Peyer's patch (tissue), 4 donors: ENCODE measurements at regions not wholly inside any gene's neighbourhood (a gene's known extent, or its start where the extent isn't known, plus 50 kb on each side); places are given as distances from the start of the nearest gene placed in this dataset.

Source experiments
- DNase-seq, 3 donors: peaks; one replicate each; pipeline ENCODE4 v3.0.0-alpha.2; 2017 to 2019
- H3K27ac ChIP-seq, 4 donors: fragments of 200-600 bp; sonication (generic); one replicate each; pipeline ENCODE4 v1.5.1; 2016 to 2019
- H3K27me3 ChIP-seq, 2 donors: fragments of 200-600 bp; sonication (generic); one replicate each; pipeline ENCODE4 v1.5.1; 2019
- H3K36me3 ChIP-seq, 3 donors: fragments of 200-600 bp; sonication (generic); one replicate each; pipeline ENCODE4 v1.5.1; 2016 to 2019
- H3K4me1 ChIP-seq, 4 donors: fragments of 200-600 bp; sonication (generic); one replicate each; pipeline ENCODE4 v1.5.1; 2016 to 2019
- H3K4me3 ChIP-seq, 4 donors: fragments of 200-600 bp; sonication (generic); 1 replicate in 3 of 4; 2 replicates in 1 of 4; pipeline ENCODE4 v1.5.1; 2016 to 2019; ENCODE audit warnings: mild to moderate bottlenecking in 1 of 4
- H3K9me3 ChIP-seq, 4 donors: fragments of 200-600 bp; sonication (generic); one replicate each; pipeline ENCODE4 v1.5.1; 2016 to 2019; ENCODE audit warnings: mild to moderate bottlenecking in 1 of 4
- CTCF ChIP-seq, 6 experiments: fragments of 450-650 bp in 4 of 6; fragments of 200-600 bp in 2 of 6; sonication (generic) in 1 of 6; IDR thresholded peaks; one replicate each; pipeline ENCODE4 v1.5.1; 2017 to 2019; ENCODE audit warnings: antibody characterized with exemption in 6 of 6, mild to moderate bottlenecking in 3 of 6, moderate library complexity in 1 of 6
- POLR2A ChIP-seq, 2 donors: fragments of 450-650 bp; IDR thresholded peaks; one replicate each; pipeline ENCODE4 v1.5.1; 2017; ENCODE audit warnings: antibody characterized with exemption in 2 of 2, mild to moderate bottlenecking in 2 of 2, moderate library complexity in 2 of 2

- Histone ChIP-seq H3K27ac (no peak overlapping the region), H3K9me3 (no peaks in the 10 kb centered on the region), H3K4me1 (no peaks in the 10 kb centered on the region), H3K4me3 (no peak overlapping the region), H3K27me3 (no peaks in the 10 kb centered on the region), H3K36me3 (no peaks in the 10 kb centered on the region)
- TF ChIP-seq CTCF (IDR thresholded peaks at IDR 0.05) (no peak), POLR2A (IDR thresholded peaks at IDR 0.05) (no peak)
- no peak for DNase-seq
These were observed 64.1 kb upstream of the SMAD1 start for GRCh38 chr4:145417348-145418130.

GRCh38 chr4:145414841-145415240 is 66.8 kb upstream of the SMAD1 start:
- Histone ChIP-seq H3K9me3 (no peaks in the 10 kb centered on the region), H3K4me1 (no peaks in the 10 kb centered on the region), H3K27me3 (no peaks in the 10 kb centered on the region), H3K27ac (no peak overlapping the region), H3K36me3 (no peaks in the 10 kb centered on the region), H3K4me3 (no peak overlapping the region)
- TF ChIP-seq CTCF (IDR thresholded peaks at IDR 0.05) = no peak
- no peak for TF ChIP-seq POLR2A (IDR thresholded peaks at IDR 0.05)
- DNase-seq = no peak

GRCh38 chr4:145414226-145414625 is 67.4 kb upstream of the SMAD1 start:
- no peak for DNase-seq
- no peak for TF ChIP-seq CTCF (IDR thresholded peaks at IDR 0.05)
- H3K36me3 ChIP-seq = no peaks in the 10 kb centered on the region
- no peak overlapping the region for H3K27ac ChIP-seq
- no peaks in the 10 kb centered on the region for H3K9me3 ChIP-seq
- no peaks in the 10 kb centered on the region for H3K4me1 ChIP-seq
- H3K27me3 ChIP-seq = no peaks in the 10 kb centered on the region
- no peak overlapping the region for H3K4me3 ChIP-seq

- no peaks in the 10 kb centered on the region for H3K4me1 ChIP-seq
- no peak for DNase-seq
- H3K27ac ChIP-seq = no peak overlapping the region
- no peaks in the 10 kb centered on the region for H3K9me3 ChIP-seq
- no peaks in the 10 kb centered on the region for H3K27me3 ChIP-seq
- TF ChIP-seq CTCF (IDR thresholded peaks at IDR 0.05) (no peak), POLR2A (IDR thresholded peaks at IDR 0.05) (no peak)
- no peaks in the 10 kb centered on the region for H3K36me3 ChIP-seq
- H3K4me3 ChIP-seq = no peak overlapping the region
These were observed 74.7 kb upstream of the SMAD1 start for GRCh38 chr4:145406970-145407369.

GRCh38 chr4:145404761-145405160 is 76.9 kb upstream of the SMAD1 start:
- Histone ChIP-seq H3K36me3 (no peaks in the 10 kb centered on the region), H3K27me3 (no peaks in the 10 kb centered on the region), H3K4me1 (no peaks in the 10 kb centered on the region), H3K9me3 (no peaks in the 10 kb centered on the region), H3K27ac (no peak overlapping the region), H3K4me3 (no peak overlapping the region)
- no peak for DNase-seq
- TF ChIP-seq CTCF (IDR thresholded peaks at IDR 0.05) (no peak), POLR2A (IDR thresholded peaks at IDR 0.05) (no peak)

- H3K4me1 ChIP-seq = no peaks in the 10 kb centered on the region
- no peak overlapping the region for H3K27ac ChIP-seq
- DNase-seq = no peak
- no peaks in the 10 kb centered on the region for H3K27me3 ChIP-seq
- no peaks in the 10 kb centered on the region for H3K9me3 ChIP-seq
- no peak overlapping the region for H3K4me3 ChIP-seq
- TF ChIP-seq CTCF (IDR thresholded peaks at IDR 0.05) (no peak), POLR2A (IDR thresholded peaks at IDR 0.05) (no peak)
- H3K36me3 ChIP-seq = no peaks in the 10 kb centered on the region
These were observed 85.1 kb upstream of the SMAD1 start for GRCh38 chr4:145396581-145396980.
